H9 (cell line): ENCODE measurements at regions not wholly inside any gene's neighbourhood (a gene's known extent, or its start where the extent isn't known, plus 50 kb on each side); places are given as distances from the start of the nearest gene placed in this dataset.

Source experiments
- DNase-seq: peaks from one replicate; pipeline ENCODE4 v3.0.0-alpha.2; 2017
- H2AFZ ChIP-seq: one replicate; pipeline ENCODE4 v1.6.1; 2013; ENCODE audit warnings: mild to moderate bottlenecking, low read length, control low read depth, moderate library complexity
- H2AK5ac ChIP-seq: 2 replicates; pipeline ENCODE4 v1.6.1; 2013; ENCODE audit warnings: low read length, control low read depth, mixed read lengths; ENCODE audit not compliant: insufficient read length
- H2BK120ac ChIP-seq: one replicate; pipeline ENCODE4 v1.6.1; 2013; ENCODE audit warnings: low read depth, mild to moderate bottlenecking, low read length, control low read depth, inconsistent platforms; ENCODE audit not compliant: poor library complexity, severe bottlenecking
- H2BK12ac ChIP-seq: 2 replicates; pipeline ENCODE4 v1.6.1; 2013; ENCODE audit warnings: low read length, control low read depth, mixed read lengths, low read depth; ENCODE audit not compliant: insufficient read length
- H2BK15ac ChIP-seq: 2 replicates; pipeline ENCODE4 v1.6.1; 2013; ENCODE audit warnings: low read depth, low read length, control low read depth
- H2BK20ac ChIP-seq: one replicate; pipeline ENCODE4 v1.6.1; 2013; ENCODE audit warnings: low read depth, mild to moderate bottlenecking, low read length, control low read depth, inconsistent platforms; ENCODE audit not compliant: poor library complexity, severe bottlenecking
- H2BK5ac ChIP-seq: 2 replicates; pipeline ENCODE4 v1.6.1; 2013; ENCODE audit warnings: low read length, control low read depth, mixed read lengths; ENCODE audit not compliant: insufficient read length
- H3K14ac ChIP-seq: 2 replicates; pipeline ENCODE4 v1.6.1; 2013; ENCODE audit warnings: low read length, control low read depth; ENCODE audit not compliant: insufficient read depth
- H3K18ac ChIP-seq: 2 replicates; pipeline ENCODE4 v1.6.1; 2013; ENCODE audit warnings: low read depth, mild to moderate bottlenecking, mixed read lengths, low read length, control low read depth; ENCODE audit not compliant: insufficient read length
- H3K23ac ChIP-seq: 2 replicates; pipeline ENCODE4 v1.6.1; 2013; ENCODE audit warnings: low read length, control low read depth, mixed read lengths, low read depth; ENCODE audit not compliant: insufficient read length
- H3K23me2 ChIP-seq: 2 replicates; pipeline ENCODE4 v1.6.1; 2013; ENCODE audit warnings: low read depth, mild to moderate bottlenecking, mixed read lengths, low read length, control low read depth; ENCODE audit not compliant: insufficient read length, poor library complexity, severe bottlenecking
- H3K27ac ChIP-seq: 2 replicates; pipeline ENCODE4 v1.5.1; 2013; ENCODE audit warnings: low read length, control low read depth, mixed read lengths, low read depth; ENCODE audit not compliant: insufficient read length
- H3K27me3 ChIP-seq: 2 replicates; pipeline ENCODE4 v1.6.1; 2013; ENCODE audit warnings: low read length, control low read depth, inconsistent platforms; ENCODE audit not compliant: insufficient read depth
- H3K4ac ChIP-seq: 2 replicates; pipeline ENCODE4 v1.6.1; 2013; ENCODE audit warnings: low read depth, mild to moderate bottlenecking, control low read depth, inconsistent platforms, low read length, moderate library complexity
- H3K4me1 ChIP-seq: 2 replicates; pipeline ENCODE4 v1.6.1; 2013; ENCODE audit warnings: low read length, control low read depth, inconsistent platforms; ENCODE audit not compliant: insufficient read depth
- H3K4me2 ChIP-seq: 2 replicates; pipeline ENCODE4 v1.6.1; 2013; ENCODE audit warnings: low read length, control low read depth, mixed read lengths; ENCODE audit not compliant: insufficient read length, insufficient read depth
- H3K56ac ChIP-seq: 2 replicates; pipeline ENCODE4 v1.6.1; 2013; ENCODE audit warnings: low read depth, mild to moderate bottlenecking, mixed read lengths, low read length, control low read depth; ENCODE audit not compliant: insufficient read length
- H3K79me1 ChIP-seq: 2 replicates; pipeline ENCODE4 v1.6.1; 2013; ENCODE audit warnings: low read depth, mild to moderate bottlenecking, moderate library complexity, low read length, control low read depth, inconsistent platforms; ENCODE audit not compliant: insufficient read depth, poor library complexity, severe bottlenecking
- H3K79me2 ChIP-seq: 2 replicates; pipeline ENCODE4 v1.6.1; 2013; ENCODE audit warnings: low read length, control low read depth, inconsistent platforms; ENCODE audit not compliant: insufficient read depth
- H3K9ac ChIP-seq: 2 replicates; pipeline ENCODE4 v1.6.1; 2013; ENCODE audit warnings: low read length, control low read depth, mixed read lengths; ENCODE audit not compliant: insufficient read length; ENCODE audit errors: extremely low read depth
- H3K9me3 ChIP-seq: one replicate; pipeline ENCODE4 v1.6.1; 2013; ENCODE audit warnings: low read depth, low read length, inconsistent platforms; ENCODE audit not compliant: control insufficient read depth
- H3T11ph ChIP-seq: one replicate; pipeline ENCODE4 v1.6.1; 2013; ENCODE audit warnings: mild to moderate bottlenecking, low read length, control low read depth, inconsistent platforms
- H4K20me1 ChIP-seq: one replicate; pipeline ENCODE4 v1.6.1; 2013; ENCODE audit not compliant: control insufficient read depth, insufficient read length, insufficient read depth
- H4K5ac ChIP-seq: 2 replicates; pipeline ENCODE4 v1.6.1; 2013; ENCODE audit warnings: low read depth, mild to moderate bottlenecking, mixed read lengths, low read length, control low read depth; ENCODE audit not compliant: insufficient read length
- H4K8ac ChIP-seq: replicated peaks from 2 replicates; pipeline ENCODE4 v1.6.1; 2013; ENCODE audit warnings: low read length, control low read depth, mixed read lengths, low read depth; ENCODE audit not compliant: insufficient read length
- H4K91ac ChIP-seq: 2 replicates; pipeline ENCODE4 v1.6.1; 2013; ENCODE audit warnings: low read depth, mild to moderate bottlenecking, moderate library complexity, mixed read lengths, low read length, control low read depth; ENCODE audit not compliant: insufficient read length
- H3K27ac Mint-ChIP-seq, 3 experiments: 2 replicates in 2 of 3; 3 replicates in 1 of 3; pipeline ENCODE4 v1.8.0; 2020 to 2021; ENCODE audit warnings: mixed read lengths in 3 of 3, mild to moderate bottlenecking in 1 of 3, moderate library complexity in 1 of 3
- H3K27me3 Mint-ChIP-seq: 2 replicates; pipeline ENCODE4 v1.8.0; 2021; ENCODE audit warnings: low read depth, mild to moderate bottlenecking, moderate library complexity, mixed read lengths
- H3K36me3 Mint-ChIP-seq, 3 experiments: 2 replicates in 2 of 3; 3 replicates in 1 of 3; pipeline ENCODE4 v1.8.0; 2020 to 2021; ENCODE audit warnings: low read depth in 3 of 3, mixed read lengths in 3 of 3; ENCODE audit not compliant: insufficient read depth in 1 of 3
- H3K4me1 Mint-ChIP-seq, 2 experiments: 2 replicates each; pipeline ENCODE4 v1.8.0; 2020; ENCODE audit warnings: mixed read lengths in 2 of 2
- H3K4me3 Mint-ChIP-seq, 2 experiments: 2 replicates in 1 of 2; 3 replicates in 1 of 2; pipeline ENCODE4 v1.8.0; 2020 to 2021; ENCODE audit warnings: mild to moderate bottlenecking in 2 of 2, mixed read lengths in 2 of 2, moderate library complexity in 1 of 2
- H3K9me3 Mint-ChIP-seq, 2 experiments: 2 replicates in 1 of 2; 3 replicates in 1 of 2; pipeline ENCODE4 v1.8.0; 2020; ENCODE audit warnings: mild to moderate bottlenecking in 2 of 2, mixed read lengths in 2 of 2, moderate library complexity in 1 of 2
- WGBS: extraction: QIAGEN DNeasy Blood & Tissue Kit; methylation state at CpG from one replicate; pipeline ENCODE4 v1.1.7; 2013; ENCODE audit warnings: missing lambda C conversion rate, low lambda C conversion rate, mixed read lengths; ENCODE audit not compliant: insufficient read length; ENCODE audit errors: extremely low coverage; 5-methylcytosine and 5-hydroxymethylcytosine counted together
- TF ChIP-seq, protein P1 (sequence below): fragments of 200-600 bp; sonication (generic); conservative IDR thresholded peaks from 3 replicates; pipeline ENCODE4 v1.8.0; 2021; ENCODE audit warnings: antibody characterized with exemption, mild to moderate bottlenecking

DNA sequence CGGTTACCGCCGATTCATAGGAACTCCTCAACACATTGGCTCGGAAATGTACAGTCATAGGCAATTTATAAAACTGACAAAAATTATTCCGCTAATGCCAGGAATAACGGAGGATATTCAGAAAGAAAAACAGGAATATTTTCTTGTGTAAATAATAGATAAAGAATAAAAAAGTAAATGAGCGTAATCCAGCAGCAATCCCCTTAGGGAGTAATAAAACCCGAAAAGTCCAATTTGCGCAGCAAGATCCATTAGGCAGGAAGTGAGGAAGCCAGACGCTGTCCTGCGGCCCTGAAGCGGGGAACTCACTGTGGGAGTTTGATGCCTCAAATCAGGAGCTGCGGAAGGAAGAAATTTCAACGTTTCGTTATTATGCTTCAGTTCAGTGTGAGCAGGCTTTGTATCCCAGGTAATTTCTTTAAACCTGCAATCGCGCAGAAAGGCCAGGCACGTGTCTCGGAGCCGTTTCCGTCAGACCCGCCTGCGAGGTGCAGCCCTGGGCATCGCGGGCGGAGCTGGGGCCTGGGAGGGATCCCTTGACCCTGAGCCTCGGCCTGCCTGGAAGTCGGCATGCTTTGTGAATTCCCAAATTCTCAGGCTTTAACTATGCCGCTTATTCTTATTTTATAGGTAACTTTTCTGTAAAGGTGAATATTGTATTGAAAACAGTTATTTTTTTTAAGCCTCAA is 180.9 kb upstream of the ALKAL2 start:
- H3K27ac ChIP-seq, result no peak overlapping the region
- WGBS, result no CpG with 5 or more reads among the region's 29 CpGs
- H2BK5ac ChIP-seq, result no peak overlapping the region
- H3K18ac ChIP-seq, result no peak overlapping the region
- H4K20me1 ChIP-seq, result no peaks in the 10 kb centered on the region
- peaks cover 5 to 6% of the 10 kb centered on the region in 2 experiments for H3K4me1 Mint-ChIP-seq
- no peak overlapping the region for H4K91ac ChIP-seq
- no peak overlapping the region for H3K23ac ChIP-seq
- H2AK5ac ChIP-seq, result no peak overlapping the region
- DNase-seq, result no peak
- no peak overlapping the region for H2BK20ac ChIP-seq
- H3T11ph ChIP-seq, result no peak overlapping the region
- no peak overlapping the region for H2BK120ac ChIP-seq
- no peak overlapping the region for H2BK12ac ChIP-seq
- H2BK15ac ChIP-seq, result no peak overlapping the region
- no peaks in the 10 kb centered on the region for H3K4me1 ChIP-seq
- peaks cover 9% of the 10 kb centered on the region for H3K23me2 ChIP-seq
- TF ChIP-seq, protein P1, sequence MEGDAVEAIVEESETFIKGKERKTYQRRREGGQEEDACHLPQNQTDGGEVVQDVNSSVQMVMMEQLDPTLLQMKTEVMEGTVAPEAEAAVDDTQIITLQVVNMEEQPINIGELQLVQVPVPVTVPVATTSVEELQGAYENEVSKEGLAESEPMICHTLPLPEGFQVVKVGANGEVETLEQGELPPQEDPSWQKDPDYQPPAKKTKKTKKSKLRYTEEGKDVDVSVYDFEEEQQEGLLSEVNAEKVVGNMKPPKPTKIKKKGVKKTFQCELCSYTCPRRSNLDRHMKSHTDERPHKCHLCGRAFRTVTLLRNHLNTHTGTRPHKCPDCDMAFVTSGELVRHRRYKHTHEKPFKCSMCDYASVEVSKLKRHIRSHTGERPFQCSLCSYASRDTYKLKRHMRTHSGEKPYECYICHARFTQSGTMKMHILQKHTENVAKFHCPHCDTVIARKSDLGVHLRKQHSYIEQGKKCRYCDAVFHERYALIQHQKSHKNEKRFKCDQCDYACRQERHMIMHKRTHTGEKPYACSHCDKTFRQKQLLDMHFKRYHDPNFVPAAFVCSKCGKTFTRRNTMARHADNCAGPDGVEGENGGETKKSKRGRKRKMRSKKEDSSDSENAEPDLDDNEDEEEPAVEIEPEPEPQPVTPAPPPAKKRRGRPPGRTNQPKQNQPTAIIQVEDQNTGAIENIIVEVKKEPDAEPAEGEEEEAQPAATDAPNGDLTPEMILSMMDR, result no peak
- no peak overlapping the region for H3K4ac ChIP-seq
- peaks cover 48% of the 10 kb centered on the region for H3K27me3 Mint-ChIP-seq
- no peak overlapping the region for H3K9ac ChIP-seq
- H3K9me3 Mint-ChIP-seq, result peaks cover 7 to 10% of the 10 kb centered on the region in 2 experiments; a peak in 4 of 5 replicates
- no peaks in the 10 kb centered on the region for H3K79me1 ChIP-seq
- no peaks in the 10 kb centered on the region for H3K9me3 ChIP-seq
- H4K5ac ChIP-seq, result no peak overlapping the region
- no peaks in the 10 kb centered on the region for H3K79me2 ChIP-seq
- no peaks in the 10 kb centered on the region; the same call in 1 of the 2 replicates for H3K27me3 ChIP-seq
- no peak overlapping the region for H4K8ac ChIP-seq
- no peak overlapping the region for H3K56ac ChIP-seq
- H3K4me2 ChIP-seq, result peak overlapping the region; percentile 45
- H2AFZ ChIP-seq, result no peak overlapping the region
- peaks cover 0 to 5% (median 0%) of the 10 kb centered on the region in 3 experiments; a peak in 2 of 7 replicates for H3K36me3 Mint-ChIP-seq
- no peak overlapping the region for H3K14ac ChIP-seq
- no peak overlapping the region for H3K27ac Mint-ChIP-seq
- H3K4me3 Mint-ChIP-seq, result peak overlapping the region; percentile 20 to 32; a peak in 2 of 5 replicates
